Tibial nerve (tissue), 4 donors: ENCODE measurements at regions not wholly inside any gene's neighbourhood (a gene's known extent, or its start where the extent isn't known, plus 50 kb on each side); places are given as distances from the start of the nearest gene placed in this dataset.

Source experiments
- EP300 ChIP-seq, 2 donors: sonication (generic); formaldehyde crosslinking; IDR thresholded peaks; one replicate each; pipeline ENCODE4 v1.6.1; 2017; ENCODE audit warnings: antibody characterized with exemption in 2 of 2, mild to moderate bottlenecking in 1 of 2
- POLR2A ChIP-seq, 2 donors: fragments of 450-650 bp; IDR thresholded peaks; one replicate each; pipeline ENCODE4 v1.6.1; 2017; ENCODE audit warnings: antibody characterized with exemption in 2 of 2, mild to moderate bottlenecking in 2 of 2, moderate library complexity in 2 of 2
- TF ChIP-seq, protein P1 (sequence below), 5 experiments: fragments of 200-600 bp in 3 of 5; fragments of 450-650 bp in 2 of 5; sonication (generic) in 3 of 5; IDR thresholded peaks; one replicate each; pipeline ENCODE4 v1.5.1; 2016 to 2019; ENCODE audit warnings: antibody characterized with exemption in 5 of 5, mild to moderate bottlenecking in 3 of 5, moderate library complexity in 2 of 5

DNA sequence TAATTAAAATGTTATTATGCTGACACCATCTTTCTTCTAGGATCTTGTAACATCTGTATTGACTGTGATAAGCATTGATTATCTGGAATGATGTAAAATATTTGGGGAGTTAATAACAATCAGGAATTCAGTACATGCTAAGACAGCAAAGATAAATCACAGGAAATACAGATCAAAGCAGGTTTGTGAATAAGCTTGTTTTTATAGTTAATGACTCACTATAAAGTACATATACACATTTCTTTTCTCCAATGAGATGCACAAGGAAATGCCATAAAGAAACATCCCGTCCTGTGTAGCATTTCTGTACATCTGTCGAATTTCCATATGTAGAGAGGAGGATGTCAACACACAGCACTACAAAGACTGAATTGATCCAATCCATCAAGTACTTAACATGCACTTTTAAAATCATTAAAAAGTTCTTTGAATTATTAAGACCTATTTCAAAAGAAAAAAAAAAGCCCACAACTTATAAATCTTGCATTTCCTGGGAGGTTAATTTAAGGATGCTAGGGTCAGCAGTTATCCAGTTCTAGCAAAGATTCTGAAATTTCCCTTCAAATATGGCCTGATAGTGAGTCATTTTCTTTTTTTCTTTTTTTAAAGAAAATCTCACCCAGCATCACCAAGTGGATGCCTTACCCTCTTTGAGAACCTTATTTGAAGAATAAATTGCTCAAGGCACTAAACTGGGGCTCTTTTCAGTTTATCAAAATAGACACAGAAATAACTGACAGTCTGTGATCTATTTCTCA is 243.2 kb upstream of the NR5A2 start:
- TF ChIP-seq, protein P1, sequence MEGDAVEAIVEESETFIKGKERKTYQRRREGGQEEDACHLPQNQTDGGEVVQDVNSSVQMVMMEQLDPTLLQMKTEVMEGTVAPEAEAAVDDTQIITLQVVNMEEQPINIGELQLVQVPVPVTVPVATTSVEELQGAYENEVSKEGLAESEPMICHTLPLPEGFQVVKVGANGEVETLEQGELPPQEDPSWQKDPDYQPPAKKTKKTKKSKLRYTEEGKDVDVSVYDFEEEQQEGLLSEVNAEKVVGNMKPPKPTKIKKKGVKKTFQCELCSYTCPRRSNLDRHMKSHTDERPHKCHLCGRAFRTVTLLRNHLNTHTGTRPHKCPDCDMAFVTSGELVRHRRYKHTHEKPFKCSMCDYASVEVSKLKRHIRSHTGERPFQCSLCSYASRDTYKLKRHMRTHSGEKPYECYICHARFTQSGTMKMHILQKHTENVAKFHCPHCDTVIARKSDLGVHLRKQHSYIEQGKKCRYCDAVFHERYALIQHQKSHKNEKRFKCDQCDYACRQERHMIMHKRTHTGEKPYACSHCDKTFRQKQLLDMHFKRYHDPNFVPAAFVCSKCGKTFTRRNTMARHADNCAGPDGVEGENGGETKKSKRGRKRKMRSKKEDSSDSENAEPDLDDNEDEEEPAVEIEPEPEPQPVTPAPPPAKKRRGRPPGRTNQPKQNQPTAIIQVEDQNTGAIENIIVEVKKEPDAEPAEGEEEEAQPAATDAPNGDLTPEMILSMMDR (IDR thresholded peaks at IDR 0.05), result no peak
- TF ChIP-seq POLR2A (IDR thresholded peaks at IDR 0.05) (no peak), EP300 (IDR thresholded peaks at IDR 0.05) (no peak)
